Activated CD4-positive, alpha-beta T cell treated with anti-CD3 and anti-CD28 coated beads for 48 hours (primary cell): ENCODE measurements at regions not wholly inside any gene's neighbourhood (a gene's known extent, or its start where the extent isn't known, plus 50 kb on each side); places are given as distances from the start of the nearest gene placed in this dataset.

Source experiments
- DNase-seq: peaks from one replicate; pipeline ENCODE4 v3.0.0-alpha.2; 2020

DNA sequence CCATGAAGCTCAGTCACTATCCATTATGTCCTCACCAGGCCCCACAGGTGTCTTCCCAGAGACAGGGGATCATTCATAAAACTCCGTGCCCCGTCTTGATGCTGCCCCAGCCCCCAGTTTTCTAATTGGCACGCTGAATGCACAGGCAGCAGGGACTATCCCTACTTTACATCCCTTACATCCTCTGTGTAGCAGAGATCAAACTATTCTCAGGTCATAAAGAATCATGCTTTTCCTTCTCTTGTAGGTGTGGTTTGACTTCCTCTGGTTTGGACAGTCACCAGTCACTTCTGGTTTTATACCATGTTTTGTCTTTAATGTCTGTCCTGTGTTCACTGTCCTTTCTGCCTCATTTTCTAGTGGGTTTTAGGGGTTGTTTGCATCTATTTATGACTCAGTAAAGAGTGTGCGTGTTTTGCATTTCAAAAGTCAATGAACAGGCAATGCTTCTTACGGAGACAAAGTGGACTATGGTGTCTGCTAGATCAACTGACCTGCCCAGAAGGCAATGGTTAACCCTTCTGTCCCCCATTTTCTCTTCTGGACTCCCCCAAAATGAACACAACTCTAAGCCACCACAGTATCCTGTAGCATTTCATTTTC is 140.4 kb upstream of the NPVF start:
- no peak for DNase-seq

DNA sequence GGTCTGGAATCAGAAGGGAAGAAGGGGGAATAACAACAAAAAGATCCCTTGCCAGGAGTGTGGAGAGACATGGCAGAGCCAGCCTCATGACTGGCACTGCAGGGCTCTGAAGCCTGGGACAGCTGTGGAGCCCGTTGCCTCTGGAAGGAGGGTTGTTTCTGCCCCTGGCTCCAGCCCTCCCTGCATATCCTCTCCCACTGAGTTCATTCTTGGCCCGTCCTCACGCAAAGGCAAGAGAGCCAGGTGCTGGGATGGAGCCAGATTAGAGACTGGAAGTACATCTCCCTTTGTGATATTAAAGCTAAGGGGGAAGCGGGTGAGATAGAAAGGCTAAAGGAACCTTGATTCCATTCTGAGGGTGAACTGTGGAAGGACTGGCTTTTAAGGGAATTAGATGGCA is 141.5 kb upstream of the NPVF start:
- DNase-seq: no peak

DNA sequence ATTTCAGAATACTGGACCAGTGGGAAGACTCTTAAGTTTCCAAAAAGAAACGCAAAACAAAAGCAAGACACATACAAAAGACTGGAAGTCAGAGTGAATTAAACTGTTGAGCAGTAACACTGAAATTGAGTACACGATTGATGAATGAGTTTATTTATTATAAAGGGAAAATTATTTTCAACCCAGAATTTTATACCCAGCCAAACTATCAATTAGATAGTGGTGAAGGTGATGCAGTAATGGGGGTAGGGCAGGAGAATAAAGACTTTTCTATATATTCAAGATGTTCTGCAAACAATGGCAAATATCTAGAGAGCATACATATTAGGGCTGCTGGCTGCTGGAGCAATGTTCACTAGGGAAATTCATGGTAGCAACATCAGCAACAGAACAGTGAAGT is 143.7 kb upstream of the NPVF start:
- no peak for DNase-seq

DNA sequence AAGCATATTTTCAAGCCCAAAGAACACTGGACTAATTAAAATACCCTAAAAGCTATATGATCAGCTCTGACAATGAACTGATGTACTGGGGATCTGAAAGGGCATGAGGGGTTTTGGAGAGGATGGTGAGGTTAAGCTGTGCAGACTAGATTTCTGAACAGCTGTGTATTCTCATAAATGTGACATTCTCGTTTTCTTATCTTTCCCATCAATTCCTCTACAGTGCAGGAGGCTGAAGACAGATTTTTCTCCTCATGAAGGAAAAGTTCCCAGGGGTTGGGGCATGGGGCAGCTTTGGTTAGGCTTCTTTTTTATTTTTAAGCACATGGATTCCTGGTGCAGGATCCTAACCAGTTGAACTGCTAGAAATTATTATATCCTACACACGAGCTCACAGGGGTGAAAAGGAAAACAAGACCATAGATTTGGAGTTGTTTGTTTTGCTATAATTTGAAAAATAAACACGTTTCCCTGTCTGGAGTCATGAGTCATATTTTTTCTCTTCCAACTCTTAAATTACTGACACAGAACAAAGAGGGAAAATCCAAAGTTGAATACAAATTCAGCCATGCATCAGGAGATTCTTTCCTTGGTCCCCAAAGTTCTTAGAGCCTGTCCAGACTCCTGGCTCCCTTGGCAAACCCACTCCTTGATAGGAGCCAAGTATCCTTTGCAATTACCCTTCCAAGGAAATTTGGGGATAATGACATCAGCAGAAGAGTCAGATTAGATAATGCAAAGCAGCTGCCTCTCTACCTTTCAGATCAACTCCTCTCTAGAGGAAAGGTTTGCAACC is 147.7 kb upstream of the NPVF start:
- DNase-seq: no peak

DNA sequence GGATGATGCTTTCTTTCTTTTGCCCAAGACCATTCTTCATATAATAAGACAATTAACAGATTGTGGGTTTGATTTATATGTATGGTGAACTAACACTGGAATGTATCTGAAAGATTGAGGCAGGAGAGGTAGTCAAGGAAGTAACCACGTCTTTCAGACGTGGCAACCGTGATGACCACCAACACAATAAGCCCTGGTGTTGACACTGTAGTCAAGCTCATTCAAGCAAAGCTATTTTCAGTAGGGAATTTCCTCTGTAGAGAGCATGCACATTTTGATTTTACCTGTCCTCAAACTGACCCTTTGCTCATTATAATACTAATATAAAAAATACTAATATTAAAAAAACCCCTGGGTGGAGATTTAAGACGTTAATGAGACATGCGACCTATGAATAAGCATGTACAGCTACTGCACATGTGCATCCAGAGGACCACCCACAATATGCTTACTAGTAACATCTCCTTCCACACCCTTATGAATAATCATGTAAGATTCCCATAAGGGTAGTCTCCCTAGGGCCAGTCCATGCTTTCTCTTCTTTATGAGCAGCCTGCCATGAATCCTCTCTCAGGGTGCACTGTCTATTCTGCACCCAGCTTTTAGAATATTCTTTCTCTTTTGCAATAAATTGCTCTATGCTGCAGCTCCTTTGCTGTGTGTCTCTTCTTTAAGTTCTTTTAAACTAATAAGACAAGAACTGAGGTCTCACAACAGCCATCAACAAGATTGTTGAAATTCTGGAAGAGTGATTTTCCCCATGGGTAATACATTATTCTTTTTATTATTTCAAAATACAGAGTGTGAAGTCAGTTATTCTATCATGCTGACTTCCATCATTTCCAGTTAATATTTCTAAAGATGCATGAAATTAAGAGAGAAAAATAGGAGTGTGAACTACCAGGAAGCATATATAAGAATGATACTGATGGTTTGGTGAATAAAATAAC is 151.3 kb upstream of the NPVF start:
- no peak for DNase-seq

DNA sequence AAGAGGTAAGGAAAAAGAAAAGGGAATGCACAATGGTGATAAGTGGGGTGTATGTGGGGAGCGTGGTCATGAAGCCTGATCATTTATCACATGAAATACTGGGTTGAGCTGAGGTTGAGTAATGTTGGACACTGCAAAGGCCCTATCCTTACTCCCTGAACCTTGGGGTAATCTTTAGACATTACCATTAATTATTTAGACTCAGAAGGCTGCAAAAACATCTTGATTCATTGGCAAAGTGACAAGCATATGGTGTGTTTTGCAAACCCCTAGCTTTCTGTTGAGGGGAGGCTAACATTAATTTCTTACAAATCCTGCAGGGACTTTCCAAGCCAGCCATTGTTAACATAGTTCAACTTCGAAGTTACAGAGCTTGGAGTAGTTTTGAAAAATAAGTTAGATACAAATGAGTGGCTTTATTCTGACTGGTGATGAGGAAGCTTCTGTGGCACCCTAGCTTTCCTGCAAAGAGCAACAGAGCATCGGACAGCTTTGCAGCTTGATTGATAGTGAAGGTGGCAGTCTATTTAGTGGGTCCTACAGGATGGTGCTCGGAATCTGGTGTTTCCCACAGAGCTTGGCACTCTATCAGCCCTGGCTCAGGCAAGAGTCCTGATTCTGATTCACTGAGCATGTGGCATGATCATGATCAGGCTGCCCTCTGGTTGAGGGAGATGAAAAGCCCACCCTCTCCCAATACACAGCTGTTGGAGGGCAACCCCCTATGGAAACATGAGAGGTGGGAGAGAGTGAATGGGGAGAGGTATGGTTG is 153.7 kb upstream of the NPVF start:
- DNase-seq: no peak

DNA sequence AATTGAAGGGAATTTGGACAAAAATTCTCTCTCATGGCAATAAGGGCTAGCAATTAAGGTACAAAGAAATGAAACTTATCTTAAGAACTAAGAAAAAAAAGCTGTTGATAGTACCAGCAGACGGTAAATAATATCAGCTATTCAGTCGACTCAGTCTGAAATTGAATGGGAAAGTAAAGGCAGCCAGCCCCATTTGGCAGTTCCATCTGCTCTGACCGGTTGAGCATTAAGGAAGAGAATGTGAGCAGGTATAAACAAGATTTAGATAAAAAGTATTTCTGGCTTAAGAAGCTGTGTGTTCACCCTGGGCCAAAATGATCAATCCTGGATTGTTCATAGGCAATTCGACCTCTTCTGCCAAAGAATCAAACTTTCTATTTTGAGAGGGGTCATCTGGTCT is 154.6 kb upstream of the NPVF start:
- no peak for DNase-seq

DNA sequence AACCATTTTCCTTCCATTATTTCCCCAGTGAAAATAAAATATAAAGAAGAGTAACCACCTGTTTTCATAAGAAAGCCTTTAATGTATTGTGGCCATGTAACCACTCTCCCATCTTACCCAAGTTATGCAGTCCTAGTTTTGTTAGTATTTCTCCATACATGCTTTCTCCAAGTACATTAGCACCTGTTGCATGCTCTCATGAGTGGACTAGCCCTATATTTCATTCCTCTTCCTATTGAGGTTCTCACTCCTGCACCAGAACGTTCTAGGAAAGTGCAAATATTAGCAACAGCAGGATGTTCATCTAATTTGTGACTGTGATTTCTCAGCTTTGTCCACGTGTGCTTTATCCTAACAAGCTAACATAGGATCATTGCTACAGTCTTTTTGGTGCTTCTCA is 155.1 kb upstream of the NPVF start:
- no peak for DNase-seq

DNA sequence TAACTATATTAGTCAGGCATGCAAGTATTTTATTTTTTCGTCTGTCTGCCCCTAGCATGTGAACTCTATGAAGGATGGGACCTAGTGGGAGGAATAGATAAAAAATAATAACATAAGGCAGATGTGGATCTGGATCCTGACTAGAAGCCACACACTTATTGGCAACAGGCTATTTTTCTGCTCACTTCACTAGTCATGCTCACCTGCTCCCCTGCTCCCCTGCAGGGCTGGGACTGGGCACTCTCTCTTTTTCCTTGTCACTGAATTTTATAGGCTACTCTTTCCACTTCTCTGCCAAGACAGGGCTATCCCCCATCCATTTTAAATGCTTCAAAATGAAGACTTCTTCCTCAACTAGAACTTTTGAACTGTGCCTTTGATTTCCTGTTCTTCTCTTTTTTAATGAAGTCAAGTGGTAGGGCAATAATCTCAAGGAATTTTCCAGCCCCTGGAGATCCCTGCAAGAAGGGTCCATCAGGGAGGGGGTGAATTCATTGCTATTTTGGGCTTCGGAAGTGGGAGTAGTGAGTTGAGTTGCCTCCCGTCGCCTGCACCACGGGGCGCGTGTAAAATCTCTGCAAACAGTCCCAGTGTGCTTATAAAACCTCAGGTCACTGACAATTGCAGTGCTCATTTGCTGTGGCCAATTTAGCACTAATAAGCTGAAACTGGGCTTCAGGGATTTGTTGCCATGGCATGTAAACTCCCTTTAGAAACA is 156.7 kb upstream of the NPVF start:
- DNase-seq: no peak

DNA sequence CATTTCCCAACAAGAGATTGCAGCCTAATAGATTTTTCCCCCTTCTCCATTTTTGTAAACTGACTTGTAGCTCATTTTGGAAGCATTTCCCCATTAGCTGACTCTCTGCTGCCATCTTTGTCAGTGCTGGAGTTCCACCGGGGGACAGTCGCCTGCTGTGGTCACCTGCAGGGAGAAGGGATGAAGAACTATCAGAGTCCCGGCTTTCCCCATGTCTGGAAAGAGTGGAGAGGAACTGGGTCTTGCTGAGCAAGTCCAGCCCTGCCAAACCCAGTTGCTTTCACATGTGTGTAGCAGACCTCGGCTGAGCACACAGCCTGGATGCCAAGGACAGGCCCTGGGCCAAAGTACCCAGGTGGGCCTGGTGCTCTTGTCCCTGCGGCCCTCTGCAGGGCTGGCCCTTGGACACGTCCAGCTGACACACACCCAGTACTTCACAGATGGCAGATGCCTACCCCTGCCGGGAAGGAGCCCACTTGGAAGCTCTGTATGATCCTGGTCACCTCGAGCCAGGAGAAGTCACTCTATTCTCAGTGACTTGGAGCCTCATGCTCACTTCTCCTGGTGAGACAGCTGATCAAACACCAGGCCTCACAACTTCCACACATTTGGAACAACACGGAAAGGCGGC is 157.3 kb upstream of the NPVF start:
- no peak for DNase-seq

DNA sequence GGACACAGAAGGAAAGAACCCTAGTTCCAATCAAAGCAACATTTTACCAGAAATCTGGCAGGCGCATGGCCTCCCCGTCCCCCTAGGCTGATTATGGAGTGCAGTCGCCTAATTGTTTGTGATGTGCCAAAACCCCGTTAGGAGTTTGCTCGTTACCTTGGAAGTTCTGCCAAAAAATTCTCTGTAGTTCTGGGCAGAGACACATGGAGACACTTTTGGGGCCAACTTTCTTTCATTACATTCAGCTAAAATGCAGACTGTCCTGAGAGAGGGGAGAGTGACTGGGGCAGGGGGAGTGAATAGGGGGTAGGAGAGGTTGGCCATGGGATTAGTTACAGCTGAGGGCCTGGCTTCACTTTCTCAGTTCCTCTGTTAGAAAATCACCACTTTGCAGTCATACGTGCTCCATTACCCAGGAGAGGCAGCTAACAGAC is 158.0 kb upstream of the NPVF start:
- DNase-seq: no peak

DNA sequence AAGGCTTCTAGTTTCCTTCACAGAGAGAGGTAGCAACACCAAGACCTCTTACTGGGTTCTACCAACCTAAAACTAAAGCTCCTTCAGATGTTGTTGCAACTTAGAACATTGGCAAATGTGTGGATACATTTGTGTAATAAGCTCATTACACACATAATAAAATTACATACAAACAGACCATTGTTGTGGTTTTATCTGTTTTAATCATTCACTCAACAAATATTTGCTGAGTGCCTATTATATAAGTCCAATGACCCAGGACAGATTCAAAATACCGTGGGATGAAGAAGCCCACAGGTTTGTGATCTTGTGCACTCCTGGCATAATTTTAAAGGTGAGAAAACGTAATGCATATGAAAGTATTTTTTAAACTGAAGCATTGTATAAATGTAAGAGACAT is 160.4 kb upstream of the NPVF start:
- DNase-seq: no peak

DNA sequence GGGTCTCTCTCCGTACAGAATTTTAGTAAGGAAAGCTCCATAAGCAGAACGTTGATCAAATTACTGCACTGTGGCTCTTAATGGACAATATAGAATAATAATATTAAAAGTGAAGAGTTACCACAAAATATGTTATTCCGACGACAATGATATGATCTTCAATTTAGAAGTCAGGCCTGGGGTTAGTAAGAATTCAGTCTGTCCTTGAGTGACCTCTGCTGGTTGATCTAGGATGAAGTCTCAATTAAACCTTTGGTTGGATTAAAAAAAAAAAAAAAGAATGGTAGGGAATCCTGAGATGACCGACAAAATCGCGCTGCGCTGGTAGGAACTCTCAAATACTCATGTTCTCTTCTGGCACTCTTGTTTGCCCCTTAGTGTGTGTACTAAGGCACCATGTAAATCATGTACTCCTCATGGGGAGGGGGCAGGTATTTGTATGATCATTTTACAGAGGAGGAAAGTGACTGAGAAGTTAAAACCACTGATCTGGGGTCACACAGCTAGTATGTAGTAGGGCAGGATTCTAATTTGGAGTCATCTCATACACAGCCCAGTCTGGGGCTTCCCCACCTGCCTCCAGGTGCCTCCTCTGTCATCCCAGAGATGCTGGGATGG is 161.3 kb upstream of the NPVF start:
- DNase-seq: no peak

DNA sequence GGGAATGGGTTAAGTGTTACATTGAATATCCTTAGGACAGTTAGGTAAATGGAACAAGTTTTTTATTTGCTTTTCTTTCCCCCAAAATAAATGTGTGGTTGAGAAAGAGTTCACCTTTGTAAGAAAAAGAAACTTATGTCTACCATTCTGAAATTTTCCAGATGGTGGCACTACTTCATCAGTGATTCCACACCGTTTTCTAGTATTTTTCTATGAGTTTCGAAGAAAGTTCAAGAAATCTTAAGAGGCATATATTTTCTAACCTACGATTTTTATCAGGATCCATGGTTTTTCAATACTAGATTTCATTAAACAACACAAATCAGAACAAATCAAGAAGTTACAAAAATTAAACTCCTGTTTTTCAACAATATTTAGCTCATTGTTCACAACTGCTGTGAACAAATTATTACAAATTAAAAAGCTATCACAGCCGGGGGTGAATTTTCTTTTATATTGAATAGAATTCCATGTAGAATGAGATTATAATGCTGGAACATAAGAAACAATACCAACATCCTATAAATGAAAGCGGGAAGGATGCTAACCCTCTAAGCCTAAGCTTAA is 163.1 kb upstream of the NPVF start:
- DNase-seq: no peak

DNA sequence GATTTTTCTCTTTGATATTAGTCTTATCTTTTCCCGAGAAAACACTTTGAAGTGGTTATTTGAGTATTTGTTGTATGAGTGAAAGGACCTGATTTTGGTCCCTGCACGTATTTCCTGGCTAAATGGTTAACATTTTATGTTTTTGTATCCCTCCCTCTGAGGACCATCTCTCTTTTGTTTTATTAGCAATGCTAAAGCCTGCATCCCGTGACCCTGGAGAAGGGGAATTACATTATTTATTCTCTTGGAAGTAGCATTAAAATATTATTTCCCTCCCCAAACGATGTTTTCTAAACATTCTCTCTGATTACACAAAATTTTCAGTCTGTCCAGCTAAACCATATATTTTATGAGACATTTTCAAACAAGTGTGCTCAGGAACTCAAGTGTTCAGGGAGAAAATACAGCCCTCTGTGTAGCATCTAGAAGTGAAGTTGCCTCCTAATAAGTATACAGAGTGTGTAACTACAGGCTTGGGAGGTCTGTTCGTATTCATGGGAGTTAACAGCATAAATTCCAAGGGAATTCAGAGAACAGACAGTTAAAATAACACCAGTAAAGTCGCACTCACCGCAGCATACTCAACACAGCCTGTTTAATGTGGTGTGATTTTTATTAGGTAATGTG is 163.8 kb upstream of the NPVF start:
- DNase-seq: no peak

DNA sequence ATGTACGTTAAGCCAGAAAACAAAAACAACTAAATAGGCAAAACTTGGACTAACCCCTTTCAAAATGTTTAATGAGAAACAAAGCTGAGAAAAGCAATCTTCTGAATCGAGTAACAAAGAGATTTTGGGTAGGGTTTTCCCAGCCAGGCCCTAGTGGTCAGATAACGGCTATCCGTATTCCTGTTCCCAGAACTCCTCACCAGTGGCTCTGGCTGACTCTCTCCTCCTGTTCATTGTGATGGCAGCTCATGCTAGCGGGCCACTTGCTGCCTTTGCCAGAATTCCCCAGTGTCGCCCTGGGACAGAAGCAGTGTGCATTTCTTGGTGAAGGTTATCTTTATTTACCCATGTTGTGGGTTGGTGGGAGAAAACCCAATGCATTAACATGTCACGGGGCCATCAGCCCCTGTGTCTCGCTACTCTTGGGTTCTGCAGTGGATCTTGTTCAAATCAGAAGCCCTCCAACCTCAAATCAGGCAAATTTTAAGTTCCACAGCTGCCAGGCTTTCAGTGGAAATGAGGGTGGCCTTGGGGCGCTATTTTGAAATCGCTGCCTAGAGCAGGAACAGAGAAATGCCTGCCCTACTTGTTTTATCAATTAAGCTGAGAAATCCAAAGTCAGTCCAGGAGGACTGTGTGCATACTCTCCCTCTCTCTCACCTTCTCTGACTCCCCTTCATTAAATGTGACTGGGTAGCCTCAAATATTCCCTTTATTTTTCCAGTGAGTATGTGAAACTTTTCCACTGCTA is 164.5 kb upstream of the NPVF start:
- DNase-seq: no peak

DNA sequence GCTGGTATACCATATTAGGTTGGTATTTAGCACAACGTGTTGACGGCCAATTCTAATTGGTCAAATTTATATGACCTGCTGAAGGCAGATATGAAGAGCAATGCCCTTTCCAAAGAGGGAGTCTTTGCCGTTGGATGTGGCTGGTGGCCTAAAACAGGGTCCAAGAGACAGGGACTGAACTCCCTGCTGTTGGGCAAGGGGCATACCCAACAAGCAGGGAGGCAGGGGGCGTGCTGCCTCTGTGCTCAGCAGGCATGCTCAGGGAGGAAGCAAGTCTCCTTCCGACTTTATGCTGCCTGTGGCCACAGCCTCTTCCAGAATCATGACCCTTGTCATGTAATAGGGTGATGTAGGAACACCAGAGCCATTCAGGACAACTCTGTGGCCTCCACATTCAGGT is 167.7 kb upstream of the NPVF start:
- no peak for DNase-seq

DNA sequence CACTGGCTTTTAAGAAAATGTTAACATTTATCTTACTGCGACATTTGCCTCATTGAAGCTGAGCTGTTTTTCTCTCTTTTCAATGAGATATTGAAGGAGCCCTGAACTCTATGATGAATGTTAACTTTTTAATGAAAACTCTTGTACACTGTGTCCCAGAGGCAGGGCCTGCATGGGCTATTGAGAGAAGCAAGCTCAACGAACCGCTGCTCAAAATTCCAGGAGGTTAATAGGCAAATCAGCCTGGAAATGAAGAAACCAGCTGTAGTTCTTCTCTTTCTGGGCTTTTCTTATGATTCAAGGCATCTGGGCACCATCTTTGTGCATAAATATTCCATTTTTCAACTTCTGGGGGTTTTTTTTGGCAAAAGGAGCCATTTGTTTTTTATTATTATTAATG is 168.4 kb upstream of the NPVF start:
- no peak for DNase-seq

DNA sequence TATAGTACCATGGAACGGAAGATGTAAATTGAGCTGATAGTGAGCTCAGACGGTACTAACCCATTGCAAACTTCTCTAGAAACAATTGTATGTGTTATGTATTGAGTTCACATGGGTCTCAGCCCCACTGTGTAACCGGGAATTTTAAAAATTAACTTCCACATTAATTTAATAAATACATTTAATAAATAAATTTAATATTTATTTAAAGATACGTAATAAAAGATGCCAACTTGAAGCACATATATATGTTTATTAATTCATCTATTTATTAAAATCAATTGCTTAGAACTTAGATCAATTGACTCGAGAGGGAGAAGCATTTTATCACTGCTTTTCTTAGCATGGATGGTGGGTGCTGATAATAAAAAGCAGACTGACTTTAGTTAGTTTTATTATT is 170.1 kb upstream of the NPVF start:
- no peak for DNase-seq
